GM12878 (cell line): ENCODE measurements at regions not wholly inside any gene's neighbourhood (a gene's known extent, or its start where the extent isn't known, plus 50 kb on each side); places are given as distances from the start of the nearest gene placed in this dataset.

Experiments
- ATAC-seq: fragments of 200-7000 bp; cut with Tn5 transposase; 3 replicates; pipeline ENCODE4 v1.9.1; 2020; ENCODE audit warnings: mild to moderate bottlenecking, moderate library complexity
- BruUV-seq: library from RNA; stranded (reverse); fragments of 400-500 nt; replicated peaks from 2 replicates; lab custom pipeline; 2021; lab: Mats Ljungman, UMichigan
- CTCF ChIA-PET: fragments of 300-600 bp; sonication (Branson Sonifier 250); formaldehyde crosslinking; extraction: SDS; loops from one replicate; lab custom pipeline; 2021; ENCODE audit warnings: inconsistent platforms; lab: Yijun Ruan, JAX
- POLR2A ChIA-PET: fragments of 350-600 bp; formaldehyde crosslinking; extraction: SDS; loops from one replicate; lab custom pipeline; 2021; ENCODE audit warnings: inconsistent platforms; lab: Charles Lee
- RAD21 ChIA-PET: fragments of 300-600 bp; sonication (Branson Sonifier 250); formaldehyde crosslinking; loops from one replicate; lab custom pipeline; 2023; ENCODE audit warnings: antibody characterized with exemption; ENCODE audit not compliant: unreplicated experiment; lab: Charles Lee
- SMC1A ChIA-PET: fragments of 300-600 bp; sonication (Branson Sonifier 250); formaldehyde crosslinking; loops from one replicate; lab custom pipeline; 2023; ENCODE audit not compliant: unreplicated experiment, uncharacterized antibody; lab: Charles Lee
- DNase-seq: peaks from one replicate; pipeline ENCODE4 v3.0.0-alpha.2; 2011; ENCODE audit warnings: low read depth, low spot score
- FAIRE-seq: peaks from 3 replicates; lab custom pipeline; 2011; peaks lifted over from hg19 to GRCh38; lab: Jason Lieb, UNC
- H2AFZ ChIP-seq: 2 replicates; pipeline ENCODE4 v1.6.0; 2011; ENCODE audit warnings: low read depth, low read length, control low read depth; ENCODE audit not compliant: control insufficient read depth
- H3K27ac ChIP-seq: 2 replicates; pipeline ENCODE4 v1.5.1; 2011; ENCODE audit warnings: control low read depth; ENCODE audit not compliant: control insufficient read depth, insufficient read depth
- H3K27me3 ChIP-seq, 2 experiments: replicated peaks in 1 of 2; 2 replicates each; pipeline versions ENCODE4 v1.6.0 to v1.6.1; 2011; ENCODE audit warnings: low read length in 1 of 2; ENCODE audit not compliant: control insufficient read depth in 2 of 2, insufficient read depth in 2 of 2
- H3K36me3 ChIP-seq, 2 experiments: 2 replicates each; pipeline ENCODE4 v1.5.1; 2011; ENCODE audit warnings: low read length in 1 of 2; ENCODE audit not compliant: control insufficient read depth in 2 of 2, insufficient read depth in 2 of 2
- H3K4me1 ChIP-seq: 2 replicates; pipeline ENCODE4 v1.6.1; 2011; ENCODE audit warnings: mild to moderate bottlenecking, low read length, moderate library complexity, mixed read lengths; ENCODE audit not compliant: control insufficient read depth, insufficient read depth
- H3K4me2 ChIP-seq: 2 replicates; pipeline ENCODE4 v1.6.0; 2011; ENCODE audit warnings: control low read depth; ENCODE audit not compliant: control insufficient read depth, insufficient read depth
- H3K4me3 ChIP-seq: fragments of 200-600 bp; sonication (generic); 2 replicates; pipeline ENCODE4 v1.5.1; 2016
- H3K79me2 ChIP-seq: 2 replicates; pipeline ENCODE4 v1.6.0; 2011; ENCODE audit warnings: low read length; ENCODE audit not compliant: control insufficient read depth, insufficient read depth
- H3K9ac ChIP-seq: 2 replicates; pipeline ENCODE4 v1.8.0; 2011; ENCODE audit warnings: low read length, control low read depth, mixed read lengths; ENCODE audit not compliant: control insufficient read depth, insufficient read depth
- H3K9me3 ChIP-seq: replicated peaks from 3 replicates; pipeline ENCODE4 v1.5.1; 2011; ENCODE audit warnings: mild to moderate bottlenecking, low read length; ENCODE audit not compliant: control insufficient read depth, insufficient read depth
- H4K20me1 ChIP-seq: 2 replicates; pipeline ENCODE4 v1.6.0; 2011; ENCODE audit not compliant: control insufficient read depth, insufficient read depth
- E2F8 ChIP-seq: fragments of 450-650 bp; IDR thresholded peaks from 2 replicates; pipeline ENCODE4 v1.6.1; 2018; ENCODE audit warnings: mild to moderate bottlenecking, low read depth, moderate library complexity; ENCODE audit not compliant: partially characterized antibody
- MEF2B ChIP-seq: fragments of 450-650 bp; IDR thresholded peaks from 2 replicates; pipeline ENCODE4 v1.6.1; 2018; ENCODE audit warnings: mild to moderate bottlenecking, moderate library complexity; ENCODE audit not compliant: partially characterized antibody, poor library complexity, severe bottlenecking
- NRF1 ChIP-seq: conservative IDR thresholded peaks from 2 replicates; pipeline ENCODE4 v1.6.1; 2011; ENCODE audit warnings: mild to moderate bottlenecking, low read depth, low read length, improper control_type of control experiment
- POU2F2 ChIP-seq: IDR thresholded peaks from 3 replicates; pipeline ENCODE4 v1.6.1; 2011; ENCODE audit warnings: low read depth, mild to moderate bottlenecking, low read length, borderline replicate concordance
- SMAD1 ChIP-seq: fragments of 450-650 bp; IDR thresholded peaks from 2 replicates; pipeline ENCODE4 v1.6.1; 2018; ENCODE audit warnings: mild to moderate bottlenecking, low read depth; ENCODE audit not compliant: partially characterized antibody
- SP1 ChIP-seq: IDR thresholded peaks from one replicate; pipeline ENCODE4 v1.6.1; 2011; ENCODE audit warnings: low read depth, low read length
- SREBF2 ChIP-seq: IDR thresholded peaks from 2 replicates; pipeline ENCODE4 v1.6.1; 2012; ENCODE audit warnings: mild to moderate bottlenecking, low read length
- TARDBP ChIP-seq: IDR thresholded peaks from 2 replicates; pipeline ENCODE4 v1.6.1; 2016; ENCODE audit warnings: borderline replicate concordance
- ZBTB4 ChIP-seq: fragments of 450-650 bp; formaldehyde crosslinking; IDR thresholded peaks from 2 replicates; pipeline ENCODE4 v1.4.0; 2022; ENCODE audit warnings: mild to moderate bottlenecking, moderate library complexity
- ZNF592 ChIP-seq: fragments of 450-650 bp; IDR thresholded peaks from 2 replicates; pipeline ENCODE4 v1.6.1; 2017; ENCODE audit warnings: mild to moderate bottlenecking, moderate library complexity
- WGBS: methylation state at CpG from one replicate; pipeline ENCODE4 v1.1.6; 2016; ENCODE audit warnings: low lambda C conversion rate; ENCODE audit not compliant: insufficient replicate concordance, insufficient coverage; ENCODE audit errors: missing lambda C conversion rate; 5-methylcytosine and 5-hydroxymethylcytosine counted together
- in situ Hi-C: fragments of 300-500 bp; cut with MboI; formaldehyde crosslinking; loops from 9 replicates; pipeline ENCODE4 v1.14.3; 2018; ENCODE audit warnings: mixed read lengths
- intact Hi-C: fragments of 100-400 bp; cut with micrococcal nuclease; formaldehyde crosslinking; loops from one replicate; pipeline ENCODE4 v1.14.2; 2022; ENCODE audit not compliant: unreplicated experiment

GRCh38 chr6:6734479-6735465, 146.3 kb downstream of the LY86 start:
- ATAC-seq (no peak), DNase-seq (no peak), FAIRE-seq (no peak)
- SMC1A ChIA-PET = interaction anchor here (1.0 to 1.2 kb wide), 2 partner anchors 16 to 509 kb away, joined by 3 to 4 read pairs; no protein-coding TSS in a partner anchor
- Histone ChIP-seq H3K27ac (no peak overlapping the region), H3K27me3 (peaks cover 2 to 10% of the 10 kb centered on the region in 2 experiments; a peak in 2 of 4 replicates), H3K4me2 (no peak overlapping the region), H3K4me3 (no peak overlapping the region), H3K9ac (no peak overlapping the region), H3K79me2 (no peaks in the 10 kb centered on the region), H3K4me1 (no peaks in the 10 kb centered on the region), H4K20me1 (no peaks in the 10 kb centered on the region), H3K9me3 (no peaks in the 10 kb centered on the region), H3K36me3 (no peaks in the 10 kb centered on the region), H2AFZ (no peak overlapping the region)
- 48% methylated on average over 16 of the region's 16 CpGs for WGBS
- intact Hi-C loops (no loop called here), in situ Hi-C loops (no loop called here)
- no TSS peak for BruUV-seq
- CTCF ChIA-PET = interaction anchor here (0.7 to 2.4 kb wide), 4 partner anchors 18 to 181 kb away, joined by 3 to 8 read pairs (median 4); no protein-coding TSS in a partner anchor
- TF ChIP-seq SREBF2 = no peak
- TF ChIP-seq ZNF592 = no peak
- TF ChIP-seq POU2F2 = no peak
- no peak for TF ChIP-seq NRF1
- TF ChIP-seq SMAD1 = no peak
- no peak for TF ChIP-seq MEF2B
- TF ChIP-seq ZBTB4 (CRISPR knock-in tag) = no peak
- no peak for TF ChIP-seq SP1
- TF ChIP-seq TARDBP = no peak
- TF ChIP-seq E2F8 = no peak
- RAD21 ChIA-PET = no interaction called here
- POLR2A ChIA-PET = interaction anchor here (0.6 kb wide), 1 partner anchor 425 kb away, joined by 3 read pairs; no protein-coding TSS in a partner anchor
